Eye (tissue), 1 donor: ENCODE measurements at regions not wholly inside any gene's neighbourhood (a gene's known extent, or its start where the extent isn't known, plus 50 kb on each side); places are given as distances from the start of the nearest gene placed in this dataset.
"Not testable (repeated sequence)": the region's sequence is repeated elsewhere in the genome, so short reads cannot be mapped to it uniquely, and the experiment has no call there.

Source experiments
- DNase-seq: peaks from one replicate; pipeline ENCODE4 v3.0.0-alpha.2; 2015

GRCh38 chr12:76176940-76177339 lies 92.5 kb upstream of the NAP1L1 start:
- DNase-seq = no peak

GRCh38 chr12:76175946-76176345 lies 91.5 kb upstream of the NAP1L1 start:
- not testable (repeated sequence) for DNase-seq

GRCh38 chr12:76173756-76174155 lies 89.3 kb upstream of the NAP1L1 start:
- no peak for DNase-seq

GRCh38 chr12:76158518-76159321 lies 74.2 kb upstream of the NAP1L1 start:
- peak; percentile 45 for DNase-seq

- peak; percentile 6 for DNase-seq
Observed at GRCh38 chr12:76156726-76157125, 72.2 kb upstream of the NAP1L1 start.

- no peak for DNase-seq
Observed at GRCh38 chr12:76156314-76156713, 71.8 kb upstream of the NAP1L1 start.

GRCh38 chr12:76155157-76155670 lies 70.7 kb upstream of the NAP1L1 start:
- no peak for DNase-seq

- DNase-seq = no peak
Observed at GRCh38 chr12:76153616-76154015, 69.1 kb upstream of the NAP1L1 start.

GRCh38 chr12:76152181-76152807 lies 67.8 kb upstream of the NAP1L1 start:
- DNase-seq = no peak

GRCh38 chr12:76144245-76144549 lies 59.7 kb upstream of the NAP1L1 start:
- DNase-seq = peak; percentile 59

GRCh38 chr12:76143343-76144244 lies 59.1 kb upstream of the NAP1L1 start:
- no peak for DNase-seq

- DNase-seq = no peak
Observed at GRCh38 chr12:76142305-76142704, 57.8 kb upstream of the NAP1L1 start.

GRCh38 chr12:76138656-76139055 lies 54.2 kb upstream of the NAP1L1 start:
- DNase-seq = no peak

GRCh38 chr12:76137606-76138005 lies 53.1 kb upstream of the NAP1L1 start:
- DNase-seq = no peak

- DNase-seq = no peak
Observed at GRCh38 chr12:76135456-76135855, 51.0 kb upstream of the NAP1L1 start.
